NOMO-1 (cell line): ENCODE measurements at regions not wholly inside any gene's neighbourhood (a gene's known extent, or its start where the extent isn't known, plus 50 kb on each side); places are given as distances from the start of the nearest gene placed in this dataset.
A peak's percentile ranks its signal among the peaks of the same experiment; 100 is the strongest.

Experiments
- DNase-seq, 2 experiments: peaks; one replicate each; lab custom pipeline; 2025; ENCODE audit not compliant: unreplicated experiment in 2 of 2; lab: John Stamatoyannopoulos, UW

- no peak for DNase-seq
Measured at GRCh38 chrX:20397587-20397986, 130.9 kb upstream of the RPS6KA3 start.

- DNase-seq: peak; percentile 55 to 75
Measured at GRCh38 chrX:20394451-20394850, 127.7 kb upstream of the RPS6KA3 start.

- DNase-seq: no peak
Measured at GRCh38 chrX:20393944-20394343, 127.2 kb upstream of the RPS6KA3 start.

GRCh38 chrX:20388594-20388993 is 121.9 kb upstream of the RPS6KA3 start:
- DNase-seq: no peak

GRCh38 chrX:20383477-20383876 is 116.8 kb upstream of the RPS6KA3 start:
- DNase-seq: no peak

- DNase-seq: no peak
Measured at GRCh38 chrX:20382518-20383297, 116.0 kb upstream of the RPS6KA3 start.

- no peak for DNase-seq
Measured at GRCh38 chrX:20382082-20382481, 115.4 kb upstream of the RPS6KA3 start.

- no peak for DNase-seq
Measured at GRCh38 chrX:20378233-20378920, 111.7 kb upstream of the RPS6KA3 start.

GRCh38 chrX:20374900-20375438 is 108.3 kb upstream of the RPS6KA3 start:
- DNase-seq: peak; percentile 83 to 95

- peak; percentile 37 to 56 for DNase-seq
Measured at GRCh38 chrX:20374450-20374849, 107.7 kb upstream of the RPS6KA3 start.

GRCh38 chrX:20373063-20373462 is 106.4 kb upstream of the RPS6KA3 start:
- DNase-seq: no peak

- no peak for DNase-seq
Measured at GRCh38 chrX:20372533-20372932, 105.8 kb upstream of the RPS6KA3 start.

- no peak for DNase-seq
Measured at GRCh38 chrX:20369468-20369867, 102.8 kb upstream of the RPS6KA3 start.

- DNase-seq: no peak
Measured at GRCh38 chrX:20364238-20364637, 97.5 kb upstream of the RPS6KA3 start.

- no peak for DNase-seq
Measured at GRCh38 chrX:20363275-20363674, 96.6 kb upstream of the RPS6KA3 start.

GRCh38 chrX:20362268-20363267 is 95.9 kb upstream of the RPS6KA3 start:
- peak in 1 of 2 experiments; percentile 55 for DNase-seq

GRCh38 chrX:20361890-20362262 is 95.2 kb upstream of the RPS6KA3 start:
- no peak for DNase-seq

GRCh38 chrX:20361081-20361889 is 94.6 kb upstream of the RPS6KA3 start:
- no peak for DNase-seq

GRCh38 chrX:20355187-20355586 is 88.5 kb upstream of the RPS6KA3 start:
- no peak for DNase-seq

- DNase-seq: no peak
Measured at GRCh38 chrX:20354505-20354904, 87.8 kb upstream of the RPS6KA3 start.
